Hepatocyte (in vitro differentiated cells): ENCODE measurements at regions not wholly inside any gene's neighbourhood (a gene's known extent, or its start where the extent isn't known, plus 50 kb on each side); places are given as distances from the start of the nearest gene placed in this dataset.

Experiments used
- EZH2phosphoT487 ChIP-seq: fragments of 200-600 bp; sonication (generic); IDR thresholded peaks from one replicate; pipeline ENCODE4 v1.6.1; 2018; ENCODE audit warnings: antibody characterized with exemption, mild to moderate bottlenecking, low read depth, moderate library complexity; ENCODE audit not compliant: unreplicated experiment, severe bottlenecking
- TF ChIP-seq, protein P1 (sequence below): fragments of 200-600 bp; sonication (generic); IDR thresholded peaks from 2 replicates; pipeline ENCODE4 v1.5.1; 2016; ENCODE audit warnings: antibody characterized with exemption, mild to moderate bottlenecking; ENCODE audit not compliant: poor library complexity

GRCh38 chr2:44884231-44884630 is 57.3 kb upstream of the SIX3 start:
- TF ChIP-seq, protein P1, sequence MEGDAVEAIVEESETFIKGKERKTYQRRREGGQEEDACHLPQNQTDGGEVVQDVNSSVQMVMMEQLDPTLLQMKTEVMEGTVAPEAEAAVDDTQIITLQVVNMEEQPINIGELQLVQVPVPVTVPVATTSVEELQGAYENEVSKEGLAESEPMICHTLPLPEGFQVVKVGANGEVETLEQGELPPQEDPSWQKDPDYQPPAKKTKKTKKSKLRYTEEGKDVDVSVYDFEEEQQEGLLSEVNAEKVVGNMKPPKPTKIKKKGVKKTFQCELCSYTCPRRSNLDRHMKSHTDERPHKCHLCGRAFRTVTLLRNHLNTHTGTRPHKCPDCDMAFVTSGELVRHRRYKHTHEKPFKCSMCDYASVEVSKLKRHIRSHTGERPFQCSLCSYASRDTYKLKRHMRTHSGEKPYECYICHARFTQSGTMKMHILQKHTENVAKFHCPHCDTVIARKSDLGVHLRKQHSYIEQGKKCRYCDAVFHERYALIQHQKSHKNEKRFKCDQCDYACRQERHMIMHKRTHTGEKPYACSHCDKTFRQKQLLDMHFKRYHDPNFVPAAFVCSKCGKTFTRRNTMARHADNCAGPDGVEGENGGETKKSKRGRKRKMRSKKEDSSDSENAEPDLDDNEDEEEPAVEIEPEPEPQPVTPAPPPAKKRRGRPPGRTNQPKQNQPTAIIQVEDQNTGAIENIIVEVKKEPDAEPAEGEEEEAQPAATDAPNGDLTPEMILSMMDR = no peak
- no peak for TF ChIP-seq EZH2phosphoT487
